GM12891 (cell line): ENCODE measurements at regions not wholly inside any gene's neighbourhood (a gene's known extent, or its start where the extent isn't known, plus 50 kb on each side); places are given as distances from the start of the nearest gene placed in this dataset.

Source experiments
- PAX5 ChIP-seq: IDR thresholded peaks from 2 replicates; pipeline ENCODE4 v1.6.1; 2011; ENCODE audit warnings: low read length, moderate library complexity, mild to moderate bottlenecking; ENCODE audit not compliant: insufficient read depth, severe bottlenecking
- POLR2A ChIP-seq: IDR thresholded peaks from 2 replicates; pipeline ENCODE4 v1.6.1; 2011; ENCODE audit warnings: low read depth, low read length, control low read depth
- POLR2AphosphoS5 ChIP-seq: IDR thresholded peaks from 2 replicates; pipeline ENCODE4 v1.6.1; 2011; ENCODE audit warnings: low read depth, low read length, control low read depth
- POU2F2 ChIP-seq: IDR thresholded peaks from 2 replicates; pipeline ENCODE4 v1.6.1; 2011; ENCODE audit warnings: low read depth, mild to moderate bottlenecking, control low read depth, low read length, moderate library complexity
- SPI1 ChIP-seq: IDR thresholded peaks from 2 replicates; pipeline ENCODE4 v1.6.1; 2011; ENCODE audit warnings: low read depth, low read length, control low read depth
- TAF1 ChIP-seq: IDR thresholded peaks from 2 replicates; pipeline ENCODE4 v1.6.1; 2011; ENCODE audit warnings: low read depth, low read length, control low read depth

GRCh38 chr17:56030009-56030624 lies 123.2 kb upstream of the ANKFN1 start:
- TF ChIP-seq POLR2AphosphoS5 (no peak), POU2F2 (no peak), POLR2A (no peak), TAF1 (no peak), SPI1 (no peak), PAX5 (no peak)
